Stomach (tissue), 8 donors: ENCODE measurements at regions not wholly inside any gene's neighbourhood (a gene's known extent, or its start where the extent isn't known, plus 50 kb on each side); places are given as distances from the start of the nearest gene placed in this dataset.
"Not testable (repeated sequence)": the region's sequence is repeated elsewhere in the genome, so short reads cannot be mapped to it uniquely, and the experiment has no call there.

ENCODE experiments used
- DNase-seq, 2 donors: peaks; one replicate each; pipeline versions ENCODE4 v3.0.0 to v3.0.0-alpha.2; 2013 to 2019
- H3K27ac ChIP-seq, 5 donors: fragments of 200-600 bp in 4 of 5; sonication (generic) in 4 of 5; one replicate each; pipeline ENCODE4 v1.5.1; 2013 to 2019; ENCODE audit warnings: mild to moderate bottlenecking in 1 of 5, moderate library complexity in 1 of 5
- H3K27me3 ChIP-seq, 3 donors: fragments of 200-600 bp; sonication (generic); one replicate each; pipeline ENCODE4 v1.5.1; 2017 to 2019; ENCODE audit warnings: mixed run types in 1 of 3
- H3K36me3 ChIP-seq, 4 donors: fragments of 200-600 bp; sonication (generic); 1 replicate in 3 of 4; 2 replicates in 1 of 4; pipeline ENCODE4 v1.5.1; 2016 to 2019
- H3K4me1 ChIP-seq, 4 donors: fragments of 200-600 bp; sonication (generic); one replicate each; pipeline ENCODE4 v1.5.1; 2016 to 2019
- H3K4me3 ChIP-seq, 4 donors: fragments of 200-600 bp; sonication (generic) in 3 of 4; one replicate each; pipeline ENCODE4 v1.5.1; 2016 to 2019; ENCODE audit warnings: mild to moderate bottlenecking in 1 of 4
- H3K9me3 ChIP-seq, 4 donors: fragments of 200-600 bp; sonication (generic); one replicate each; pipeline ENCODE4 v1.5.1; 2016 to 2019
- EP300 ChIP-seq: sonication (generic); formaldehyde crosslinking; IDR thresholded peaks from one replicate; pipeline ENCODE4 v1.6.1; 2017; ENCODE audit warnings: antibody characterized with exemption
- POLR2A ChIP-seq, 4 donors: fragments of 450-650 bp; IDR thresholded peaks; one replicate each; pipeline ENCODE4 v1.6.1; 2016; ENCODE audit warnings: antibody characterized with exemption in 4 of 4, control low read depth in 2 of 4, mild to moderate bottlenecking in 1 of 4, moderate library complexity in 1 of 4
- POLR2AphosphoS5 ChIP-seq, 3 donors: sonication (generic); formaldehyde crosslinking; IDR thresholded peaks; one replicate each; pipeline ENCODE4 v1.6.1; 2016; ENCODE audit warnings: antibody characterized with exemption in 3 of 3
- WGBS, 5 donors: extraction: QIAGEN DNeasy Blood & Tissue Kit in 3 of 5; methylation state at CpG; one replicate each; pipeline versions ENCODE4 v1.1.5 to v1.1.7; 2013 to 2018; 5-methylcytosine and 5-hydroxymethylcytosine counted together
- intact Hi-C: fragments of 100-400 bp; cut with DNase I; formaldehyde crosslinking; loops from one replicate; pipeline ENCODE4 v1.15.1; 2023; ENCODE audit warnings: low total_unique reads
- TF ChIP-seq, protein P1 (sequence below), 7 experiments: fragments of 450-650 bp in 4 of 7; fragments of 200-600 bp in 3 of 7; sonication (generic) in 3 of 7; IDR thresholded peaks; one replicate each; pipeline ENCODE4 v1.5.1; 2016 to 2019; ENCODE audit warnings: antibody characterized with exemption in 7 of 7, control low read depth in 2 of 7, mild to moderate bottlenecking in 1 of 7
- donor health status: healthy with polysubstance abuse.
- donor health status: Bipolar disorder and iron deficiency.
- donor health status: healthy.

DNA sequence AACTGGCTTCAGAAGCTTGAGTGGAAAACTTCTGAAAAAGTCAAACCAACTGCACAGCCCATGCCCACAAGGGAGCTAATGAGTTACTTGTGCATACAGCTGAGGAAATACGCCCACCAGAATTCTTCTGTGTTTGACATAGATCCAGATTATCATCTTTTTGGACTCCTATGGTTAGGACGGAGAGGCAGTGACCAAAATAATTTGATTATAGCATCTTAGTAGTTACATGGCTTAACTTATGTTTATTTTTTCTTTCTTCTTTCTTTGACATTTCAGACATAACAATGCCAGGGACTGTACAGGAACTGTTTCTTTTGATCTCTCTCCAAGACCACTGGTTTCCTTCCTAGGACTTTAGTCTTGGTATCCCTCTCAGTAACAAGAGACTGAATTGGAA, 246.1 kb upstream of the RASGRP1 start:
- Histone ChIP-seq H3K36me3 (no peaks in the 10 kb centered on the region), H3K4me1 (no peaks in the 10 kb centered on the region), H3K4me3 (no peak overlapping the region), H3K9me3 (no peaks in the 10 kb centered on the region), H3K27ac (no peak overlapping the region), H3K27me3 (no peaks in the 10 kb centered on the region)
- 61 to 64% (median 61%) methylated on average over 2 of the region's 2 CpGs for WGBS, 5 donors
- TF ChIP-seq POLR2A (IDR thresholded peaks at IDR 0.05) = no peak
- no peak for TF ChIP-seq POLR2AphosphoS5 (IDR thresholded peaks at IDR 0.05)
- TF ChIP-seq, protein P1, sequence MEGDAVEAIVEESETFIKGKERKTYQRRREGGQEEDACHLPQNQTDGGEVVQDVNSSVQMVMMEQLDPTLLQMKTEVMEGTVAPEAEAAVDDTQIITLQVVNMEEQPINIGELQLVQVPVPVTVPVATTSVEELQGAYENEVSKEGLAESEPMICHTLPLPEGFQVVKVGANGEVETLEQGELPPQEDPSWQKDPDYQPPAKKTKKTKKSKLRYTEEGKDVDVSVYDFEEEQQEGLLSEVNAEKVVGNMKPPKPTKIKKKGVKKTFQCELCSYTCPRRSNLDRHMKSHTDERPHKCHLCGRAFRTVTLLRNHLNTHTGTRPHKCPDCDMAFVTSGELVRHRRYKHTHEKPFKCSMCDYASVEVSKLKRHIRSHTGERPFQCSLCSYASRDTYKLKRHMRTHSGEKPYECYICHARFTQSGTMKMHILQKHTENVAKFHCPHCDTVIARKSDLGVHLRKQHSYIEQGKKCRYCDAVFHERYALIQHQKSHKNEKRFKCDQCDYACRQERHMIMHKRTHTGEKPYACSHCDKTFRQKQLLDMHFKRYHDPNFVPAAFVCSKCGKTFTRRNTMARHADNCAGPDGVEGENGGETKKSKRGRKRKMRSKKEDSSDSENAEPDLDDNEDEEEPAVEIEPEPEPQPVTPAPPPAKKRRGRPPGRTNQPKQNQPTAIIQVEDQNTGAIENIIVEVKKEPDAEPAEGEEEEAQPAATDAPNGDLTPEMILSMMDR (IDR thresholded peaks at IDR 0.05) = no peak
- no peak for TF ChIP-seq EP300
- no peak for DNase-seq
- intact Hi-C loops = loop anchor here (10.0 kb wide), 1 partner anchor 944 kb away; no protein-coding TSS in a partner anchor

DNA sequence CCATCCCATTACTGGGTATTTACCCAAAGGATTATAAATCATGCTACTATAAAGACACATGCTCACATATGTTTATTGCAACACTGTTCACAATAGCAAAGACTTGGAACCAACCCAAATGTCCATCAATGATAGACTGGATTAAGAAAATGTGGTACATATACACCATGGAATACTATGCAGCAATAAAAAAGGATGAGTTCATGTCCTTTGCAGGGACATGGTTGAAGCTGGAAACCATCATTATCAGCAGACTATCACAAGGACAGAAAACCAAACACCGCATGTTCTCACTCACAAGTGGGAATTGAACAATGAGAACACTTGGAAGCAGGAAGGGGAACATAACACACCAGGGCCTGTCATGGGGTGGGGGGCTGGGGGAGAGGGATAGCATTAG, 249.6 kb upstream of the RASGRP1 start:
- not testable (repeated sequence) for H3K36me3 ChIP-seq, H3K4me3 ChIP-seq, DNase-seq, H3K9me3 ChIP-seq, H3K27ac ChIP-seq, H3K27me3 ChIP-seq
- WGBS, 5 donors = 90 to 100% (median 90%) methylated on average over 1 of the region's 1 CpG
- H3K4me1 ChIP-seq = peaks cover 0 to 11% (median 7%) of the 10 kb centered on the region in 4 donors
- intact Hi-C loops = loop anchor here (10.0 kb wide), 1 partner anchor 941 kb away; no protein-coding TSS in a partner anchor

DNA sequence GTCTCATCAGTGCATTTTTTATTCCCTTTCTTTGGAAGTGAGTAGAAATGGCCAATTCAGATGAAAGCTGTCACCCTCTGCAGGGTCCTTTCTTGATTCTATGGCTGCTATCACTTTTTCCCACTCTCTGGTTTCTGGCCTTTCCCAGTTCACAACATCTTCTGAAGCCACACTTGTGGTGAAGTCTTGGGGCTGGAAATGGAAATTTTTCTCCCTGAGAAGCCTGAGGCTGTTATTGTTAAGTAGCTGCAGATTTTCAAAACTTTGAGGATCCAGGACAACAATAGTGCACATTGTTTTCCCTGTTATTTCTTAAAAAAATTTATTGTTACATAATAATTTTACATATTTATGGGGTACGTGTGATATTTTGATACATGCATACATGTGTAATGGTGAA, 250.3 kb upstream of the RASGRP1 start:
- no peak for TF ChIP-seq POLR2A (IDR thresholded peaks at IDR 0.05)
- TF ChIP-seq EP300 = no peak
- no peak for TF ChIP-seq POLR2AphosphoS5 (IDR thresholded peaks at IDR 0.05)
- TF ChIP-seq, protein P1 (IDR thresholded peaks at IDR 0.05) = no peak
- 83 to 91% (median 88%) methylated on average over 1 of the region's 1 CpG for WGBS, 5 donors
- Histone ChIP-seq H3K27me3 (no peaks in the 10 kb centered on the region), H3K9me3 (no peaks in the 10 kb centered on the region), H3K4me1 (peaks cover 0 to 11% (median 7%) of the 10 kb centered on the region in 4 donors), H3K4me3 (no peak overlapping the region), H3K27ac (no peak overlapping the region), H3K36me3 (no peaks in the 10 kb centered on the region)
- intact Hi-C loops = loop anchor here (5.0 to 10.0 kb wide), 2 partner anchors 767 to 940 kb away; partner anchors contain the start of gene THBS1
- DNase-seq = no peak

DNA sequence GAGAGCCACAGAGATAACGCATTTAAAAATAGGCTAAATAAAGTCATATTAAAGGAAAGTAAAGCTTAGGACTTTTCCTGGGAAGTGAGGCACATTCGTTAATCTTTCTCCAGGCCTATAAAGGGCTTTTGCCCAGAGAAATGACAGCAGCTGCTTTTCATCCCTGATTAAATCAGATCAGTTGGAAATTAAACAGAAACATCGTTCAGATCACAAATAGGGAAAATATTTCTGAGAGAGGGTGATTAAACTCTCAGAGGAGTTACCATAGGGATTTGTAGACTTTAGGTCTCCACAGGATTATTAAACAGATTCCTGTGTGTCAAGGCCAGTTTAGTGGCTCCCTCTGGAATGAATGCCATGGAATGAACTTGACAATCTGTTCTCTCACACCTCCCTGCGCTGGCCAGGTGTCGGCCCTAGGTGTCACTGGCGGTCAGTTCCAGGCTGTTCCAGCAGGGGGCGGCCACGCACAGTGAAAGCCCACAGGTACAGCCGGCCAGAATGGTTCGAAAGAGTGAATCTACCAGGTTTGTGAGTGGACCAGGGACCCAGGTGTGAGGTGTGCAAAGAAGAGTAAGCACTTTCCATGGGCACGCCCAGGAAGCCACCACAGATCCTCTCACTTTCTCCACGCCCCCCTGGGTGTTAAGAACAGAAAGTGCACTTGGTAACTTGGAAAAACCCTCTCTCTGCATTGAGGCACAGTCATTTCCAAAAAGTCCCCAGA, 253.0 kb upstream of the RASGRP1 start:
- intact Hi-C loops = loop anchor here (5.0 to 10.0 kb wide), 2 partner anchors 765 to 937 kb away; partner anchors contain the start of gene THBS1
- no peaks in the 10 kb centered on the region for H3K27me3 ChIP-seq
- H3K36me3 ChIP-seq = no peaks in the 10 kb centered on the region
- H3K4me1 ChIP-seq = peaks cover 0 to 11% (median 7%) of the 10 kb centered on the region in 4 donors
- H3K4me3 ChIP-seq = no peak overlapping the region
- 15 to 22% (median 21%) methylated on average over 12 of the region's 12 CpGs for WGBS, 5 donors
- DNase-seq = peak; percentile 89 to 93
- H3K27ac ChIP-seq = no peak overlapping the region
- TF ChIP-seq, protein P1 (IDR thresholded peaks at IDR 0.05) = peak in 6 of 7 experiments; percentile 67 to 99 (median 98)
- TF ChIP-seq EP300 (no peak), POLR2AphosphoS5 (IDR thresholded peaks at IDR 0.05) (peak in 1 of 3 donors; percentile 20), POLR2A (IDR thresholded peaks at IDR 0.05) (no peak)
- no peaks in the 10 kb centered on the region for H3K9me3 ChIP-seq
